ENCODE measurements at regions not wholly inside any gene's neighbourhood (a gene's known extent, or its start where the extent isn't known, plus 50 kb on each side); places are given as distances from the start of the nearest gene placed in this dataset.
A peak's percentile ranks its signal among the peaks of the same experiment; 100 is the strongest.

DNA sequence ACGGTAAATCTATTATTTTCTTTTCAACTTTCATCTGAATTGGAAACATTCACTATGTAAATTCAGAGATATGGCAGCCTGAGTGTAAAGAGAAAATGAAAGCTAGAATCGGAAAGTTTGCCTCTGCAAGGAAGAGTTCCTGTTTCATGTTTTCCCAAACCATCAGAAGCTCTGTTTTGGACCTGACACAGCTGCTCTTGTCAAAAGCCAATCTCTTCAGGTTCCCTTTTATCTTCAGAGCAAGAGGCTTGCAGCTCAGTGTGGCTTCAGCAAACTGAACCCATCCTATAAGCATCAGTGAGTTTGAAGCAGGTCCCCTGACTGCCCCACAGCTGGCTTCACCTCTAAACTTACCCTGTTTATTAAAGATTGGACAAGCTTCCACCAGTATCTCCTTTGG lies 1099.7 kb downstream of the DTWD2 start:
- DNase-seq: no peak

DNA sequence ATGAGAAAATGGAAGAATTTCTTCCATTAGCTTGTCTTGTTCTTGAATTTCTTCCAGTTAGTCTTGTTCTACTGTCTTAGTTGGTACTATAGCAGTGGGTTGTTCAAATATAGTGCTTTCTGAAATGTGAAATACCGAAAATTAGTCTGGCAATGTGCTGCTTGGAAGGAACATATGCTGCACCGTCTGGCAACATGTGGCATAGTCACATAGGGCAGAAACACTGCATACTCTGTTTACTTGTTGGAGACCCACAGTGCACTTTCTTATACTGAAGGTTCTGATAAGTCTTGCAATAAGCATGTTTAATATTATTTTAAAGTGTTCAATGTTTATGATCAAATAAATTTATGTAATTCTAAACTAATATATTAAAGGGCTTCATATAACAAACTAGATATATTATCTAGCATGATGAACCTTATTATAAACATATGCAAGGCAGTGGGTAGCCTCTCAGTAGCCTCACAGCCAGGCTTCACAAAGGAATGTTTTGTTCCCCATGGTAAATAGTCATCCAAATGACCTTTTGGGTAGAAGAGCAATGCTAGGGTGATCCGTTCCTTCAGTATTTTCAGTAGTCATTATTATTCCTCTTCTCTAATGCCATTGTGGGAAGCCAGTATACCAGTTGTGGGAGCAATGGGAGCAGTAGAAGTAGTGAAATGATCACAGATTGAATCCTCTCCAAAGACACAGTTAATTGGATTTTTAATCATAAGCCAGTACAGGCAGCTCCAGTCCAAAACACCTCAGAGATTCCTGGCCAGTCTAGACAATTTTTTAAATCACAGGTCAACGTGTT lies 1106.7 kb downstream of the DTWD2 start:
- peak in 1 of 3 experiments; percentile 16 for DNase-seq

DNA sequence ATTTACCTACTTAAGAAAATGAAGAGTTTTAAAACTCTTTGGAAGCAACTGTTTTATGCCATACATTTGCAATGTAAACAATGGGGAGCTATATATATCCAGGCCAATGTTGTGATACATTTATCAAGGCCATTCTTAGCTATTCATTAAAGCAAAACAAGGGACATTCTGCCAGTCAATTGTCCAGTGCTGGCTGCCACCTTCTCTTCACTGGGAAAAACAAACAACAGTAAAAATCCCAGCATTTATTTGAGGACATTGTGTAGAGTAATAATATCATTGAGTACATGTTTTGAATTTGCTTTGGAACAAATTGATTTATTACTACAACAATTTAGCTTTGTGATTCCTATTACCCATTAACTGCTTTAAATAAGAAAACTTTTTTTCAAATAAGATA lies 1107.4 kb downstream of the DTWD2 start:
- peak in 2 of 3 experiments; percentile 7 to 56 for DNase-seq

DNA sequence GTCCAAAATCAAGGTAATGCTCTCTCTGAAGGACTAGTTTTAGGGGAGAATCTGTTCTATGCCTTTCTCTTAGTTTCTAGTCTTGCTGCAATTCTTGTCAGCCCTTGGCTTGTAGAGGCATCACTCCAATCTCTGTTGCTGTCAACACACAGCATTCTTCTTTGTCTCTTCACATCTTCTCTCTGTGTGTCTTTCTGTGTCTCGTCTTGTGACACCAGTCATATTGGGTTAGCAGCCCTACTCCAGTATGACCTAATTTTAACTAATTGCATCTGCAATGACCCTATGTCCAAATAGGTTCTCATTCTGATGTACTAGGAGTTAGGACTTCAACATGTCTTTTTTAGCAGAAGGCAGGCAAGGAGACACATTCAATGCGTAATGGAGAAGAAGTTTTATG lies 1110.6 kb downstream of the DTWD2 start:
- no peak for DNase-seq

DNA sequence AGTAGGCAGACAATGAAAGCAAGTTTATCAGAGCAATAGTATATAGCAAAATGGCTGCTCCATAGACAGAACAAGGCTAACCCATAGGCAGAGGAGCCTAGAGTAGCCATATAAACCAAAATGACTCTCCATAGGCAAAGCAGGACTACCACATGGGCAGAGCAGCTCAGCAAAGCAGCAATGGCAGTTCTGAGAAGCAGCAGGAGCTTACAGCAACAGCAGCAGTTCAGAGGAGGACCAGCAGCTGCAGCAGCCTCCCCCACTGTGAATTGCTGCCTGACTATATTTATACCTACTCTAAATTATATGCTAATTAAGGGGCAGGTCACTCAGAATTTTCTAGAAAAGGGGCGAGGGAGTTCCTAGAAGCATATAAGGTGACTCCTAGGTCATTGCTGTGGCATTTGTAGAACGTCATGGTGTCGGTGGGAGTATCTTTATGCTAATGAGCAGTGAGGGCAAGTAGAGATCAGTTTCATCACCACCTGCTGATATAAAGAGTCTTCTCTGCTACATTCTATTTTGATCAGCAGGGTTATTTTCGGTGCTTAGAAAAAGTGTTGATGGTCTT lies 1115.5 kb downstream of the DTWD2 start:
- DNase-seq: peak in 1 of 3 experiments; percentile 1

DNA sequence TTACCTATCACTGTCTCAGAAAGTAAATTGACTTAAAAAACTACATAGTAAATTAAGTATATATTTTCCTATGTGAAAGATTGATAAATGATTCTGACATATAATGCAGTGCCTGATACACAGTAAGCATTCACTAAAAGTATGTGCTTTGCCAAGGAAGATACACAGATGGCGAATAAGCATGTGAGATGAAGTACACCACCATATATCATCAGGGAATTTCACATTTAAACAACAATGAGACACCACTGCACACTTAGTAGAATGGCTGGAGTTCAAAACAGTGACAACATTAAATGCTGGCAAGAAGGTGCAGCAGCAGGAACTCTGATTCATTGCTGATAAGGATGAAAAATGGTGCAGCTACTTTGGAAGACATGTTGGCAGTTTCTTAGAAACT lies 1118.8 kb downstream of the DTWD2 start:
- DNase-seq: no peak

DNA sequence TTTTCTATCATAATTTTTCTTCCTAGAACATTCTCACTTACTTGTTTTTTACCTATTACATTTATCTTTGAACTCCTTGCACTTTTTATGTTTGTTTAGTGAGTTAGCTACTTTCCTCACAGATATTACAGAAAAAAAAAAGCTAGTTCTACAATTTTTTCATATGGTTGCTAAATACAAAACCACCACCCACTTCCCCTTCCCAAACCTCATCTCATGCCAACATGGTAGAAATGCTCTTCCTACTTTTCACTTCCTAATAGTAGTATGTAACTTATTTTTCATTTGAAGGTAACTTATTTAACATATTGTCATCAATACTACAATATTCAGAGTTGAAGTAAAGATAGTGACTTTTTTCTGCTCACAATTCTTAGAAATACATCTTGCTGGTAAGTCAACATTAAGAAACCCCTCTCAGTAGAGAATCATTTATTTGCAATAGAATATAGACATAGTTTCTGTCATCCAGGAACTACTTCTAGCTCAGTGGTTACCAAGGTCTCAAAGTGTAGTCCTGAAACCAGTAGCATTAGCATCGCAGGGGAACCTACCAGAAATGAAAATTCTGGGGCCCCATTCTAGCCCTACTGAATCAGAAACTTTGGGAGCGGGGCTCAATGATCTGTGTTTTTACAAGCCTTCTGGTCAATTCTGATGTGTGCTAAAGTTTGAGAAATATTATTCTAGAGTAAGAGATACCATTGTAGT lies 1124.6 kb downstream of the DTWD2 start:
- DNase-seq: no peak

DNA sequence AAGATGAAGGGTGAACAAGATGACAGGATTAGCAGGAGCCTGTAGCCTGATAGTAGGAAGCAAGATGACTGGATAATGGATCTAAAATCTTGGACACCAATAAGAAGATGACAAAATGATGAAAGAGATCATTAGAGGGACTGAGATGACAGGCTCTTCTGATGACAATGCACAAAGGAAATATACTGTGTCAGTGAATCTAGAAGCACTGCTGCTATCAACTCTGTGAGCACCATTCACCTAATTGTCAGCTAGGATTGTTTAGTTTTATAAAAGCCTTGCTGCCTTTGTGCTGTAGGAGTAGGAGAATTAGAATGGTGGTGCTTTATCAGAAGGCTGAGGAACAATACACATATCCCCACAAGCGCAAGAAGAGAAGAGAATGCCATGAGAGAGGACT lies 1127.8 kb downstream of the DTWD2 start:
- DNase-seq: peak in 1 of 3 experiments; percentile 4

DNA sequence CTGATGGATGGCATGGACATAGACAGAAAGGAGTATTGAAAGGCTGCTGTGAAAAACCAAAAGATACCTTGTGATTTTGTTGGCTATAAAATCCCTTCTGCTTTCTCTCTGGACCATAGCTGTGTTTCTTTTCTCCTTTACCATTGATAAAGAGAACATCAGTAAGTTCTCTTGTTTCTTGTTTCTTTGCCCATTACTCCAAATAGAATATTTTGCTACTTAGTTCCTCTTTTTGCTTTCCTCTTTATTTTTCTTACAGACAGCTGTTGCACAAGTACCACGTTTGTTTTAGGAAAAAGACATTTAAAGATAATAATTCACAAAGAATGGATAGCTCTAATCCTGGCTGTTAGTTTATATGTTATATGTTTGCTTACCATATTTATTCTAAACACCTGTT lies 1129.2 kb downstream of the DTWD2 start:
- no peak for DNase-seq

DNA sequence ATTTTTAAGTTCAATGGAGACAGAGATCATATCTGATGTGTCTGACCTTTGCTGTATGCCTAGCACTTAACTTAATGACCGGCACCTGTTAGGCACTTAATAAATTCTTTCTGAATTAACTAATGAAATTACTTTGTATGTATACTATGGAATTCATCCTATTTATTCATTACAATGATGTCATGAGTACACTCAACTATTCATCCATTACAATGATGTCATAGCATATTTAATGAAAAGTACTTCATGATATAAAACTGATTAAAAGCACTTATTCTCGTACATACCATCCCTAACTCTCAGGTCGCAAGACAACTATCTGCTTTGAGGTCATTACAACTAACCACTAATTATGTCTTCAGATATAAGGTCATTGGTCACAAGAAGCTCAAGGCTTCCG lies 1131.6 kb downstream of the DTWD2 start:
- DNase-seq: no peak

DNA sequence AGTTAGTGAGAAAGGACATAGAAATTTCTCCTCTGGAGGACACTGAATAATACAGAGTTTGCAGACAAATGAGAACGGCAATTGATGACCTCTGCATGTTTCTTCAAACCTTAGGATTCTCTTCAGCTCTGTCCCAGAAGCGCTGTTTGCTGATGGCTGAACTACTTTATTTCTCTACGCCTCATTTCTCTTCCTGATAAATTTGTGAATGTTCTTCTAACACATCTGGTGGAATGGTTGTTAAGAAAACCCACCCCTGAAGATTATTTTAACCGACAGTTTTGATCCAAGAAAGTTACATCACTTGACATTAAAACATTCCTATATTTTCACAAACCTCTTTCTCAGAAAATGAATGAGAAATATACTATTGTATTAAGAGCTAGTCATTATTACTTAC lies 1150.6 kb downstream of the DTWD2 start:
- DNase-seq: no peak

DNA sequence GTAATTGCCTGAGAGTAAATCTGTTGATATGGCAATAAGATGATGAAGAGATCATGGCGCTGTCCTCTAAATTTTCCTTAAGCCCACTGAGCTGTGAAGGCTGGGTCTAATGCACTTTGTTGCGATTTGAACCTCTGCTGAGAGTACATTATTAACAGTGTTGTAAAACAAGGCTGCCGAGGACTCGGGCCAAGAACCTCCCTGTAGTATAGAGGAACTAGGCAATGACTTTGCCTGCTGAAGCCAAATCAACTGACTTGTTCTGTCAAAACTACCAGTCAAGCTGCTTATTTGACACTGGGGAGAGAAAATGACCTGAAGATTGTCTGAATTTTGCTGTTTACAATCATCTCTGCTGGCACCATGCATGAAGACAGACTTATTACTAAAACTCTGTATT lies 1154.7 kb downstream of the DTWD2 start:
- no peak for DNase-seq

DNA sequence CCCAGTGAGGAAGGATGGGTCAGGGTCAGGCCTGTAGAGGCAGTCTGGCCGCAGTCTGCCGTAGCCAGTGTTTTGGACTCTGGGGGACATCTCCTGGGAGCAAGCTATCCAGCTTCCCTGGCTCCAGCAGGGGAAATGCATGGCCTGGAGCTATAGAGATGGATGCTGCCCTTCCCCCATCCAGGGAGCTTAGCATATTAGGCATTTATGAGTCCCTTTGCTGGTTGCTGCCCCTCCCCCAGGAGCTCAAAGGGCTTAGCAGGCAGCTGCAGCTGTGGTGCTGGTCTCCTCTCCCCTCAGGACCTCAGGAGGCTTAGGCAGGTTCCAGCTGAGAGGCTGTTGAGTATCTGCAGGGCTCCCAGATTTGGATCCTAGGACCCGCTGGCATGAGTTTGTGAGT lies 1158.7 kb downstream of the DTWD2 start:
- DNase-seq: peak in 1 of 3 experiments; percentile 0

DNA sequence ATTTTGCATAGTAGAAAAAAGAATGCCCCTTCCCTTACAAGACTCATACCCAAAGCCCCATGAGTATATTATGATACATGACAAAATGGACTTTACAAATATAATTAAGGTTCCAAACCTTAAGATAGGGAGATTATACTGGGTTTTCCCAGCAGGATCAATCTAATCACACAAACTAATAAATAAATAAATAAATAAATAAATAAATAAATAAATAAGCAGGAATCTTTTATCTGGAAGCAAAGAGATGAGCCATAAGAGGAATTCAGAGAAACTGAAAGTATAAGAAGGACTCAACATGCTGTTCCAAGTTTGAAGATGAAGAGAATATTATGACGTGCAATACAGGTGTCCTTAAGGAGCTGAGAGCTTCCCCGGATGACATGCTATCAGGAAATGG lies 1174.5 kb downstream of the DTWD2 start:
- DNase-seq: no peak

DNA sequence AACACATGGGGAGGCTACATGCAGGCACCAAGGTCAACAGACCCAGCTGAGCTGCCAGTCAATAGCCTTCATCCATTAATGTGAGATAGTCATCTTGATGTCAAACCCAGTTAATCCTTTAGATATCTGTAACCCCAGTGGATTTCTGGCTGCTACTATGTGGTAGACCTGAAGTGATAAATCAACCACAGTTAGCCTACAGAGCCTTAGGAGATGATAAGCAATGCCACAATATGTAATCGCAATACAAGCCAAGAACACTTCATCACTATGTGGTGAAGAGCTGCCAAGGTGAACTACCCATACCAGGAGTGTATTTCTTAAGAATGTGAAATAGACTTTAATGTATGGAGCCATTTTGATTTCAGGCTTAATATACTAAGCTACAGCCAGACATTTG lies 1175.5 kb downstream of the DTWD2 start:
- DNase-seq: no peak

DNA sequence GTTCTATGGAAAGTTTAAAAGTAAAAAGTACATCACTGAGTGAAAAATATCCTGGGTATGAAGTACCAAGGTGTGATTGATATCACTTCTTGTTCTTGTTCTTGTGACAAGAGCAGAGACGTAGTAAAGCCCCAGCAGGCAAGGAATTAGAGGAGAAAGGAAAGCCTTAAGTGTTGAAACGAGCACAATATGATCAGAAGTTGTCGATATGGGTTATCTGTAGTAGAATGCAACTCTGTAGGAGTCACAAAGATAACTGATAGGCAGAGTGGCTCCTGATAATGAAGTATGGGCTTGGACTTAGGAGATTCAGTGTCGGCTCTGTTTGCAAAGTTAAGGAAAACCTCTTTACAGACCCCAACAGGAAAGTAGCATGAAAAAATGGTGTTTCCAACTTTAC lies 1179.1 kb downstream of the DTWD2 start:
- no peak for DNase-seq

DNA sequence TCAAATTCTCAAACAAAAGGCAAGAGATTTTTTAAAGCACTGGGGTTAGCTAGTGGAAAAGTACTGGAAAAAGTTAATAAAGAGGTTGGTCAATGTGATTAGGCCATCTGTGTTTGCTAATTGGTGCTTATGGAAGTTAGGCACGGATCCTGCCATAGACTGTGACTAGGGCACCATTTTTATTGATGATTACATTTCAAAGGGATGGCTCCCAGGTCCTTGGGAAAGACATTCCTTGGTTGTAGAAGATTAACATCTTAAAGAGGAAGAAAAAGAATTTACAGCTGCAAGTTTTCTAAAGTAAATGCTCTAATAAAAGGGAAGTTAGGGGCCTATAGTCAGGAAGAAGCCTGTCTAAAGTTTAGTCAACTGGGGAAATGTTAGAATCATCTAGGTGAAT lies 1183.3 kb downstream of the DTWD2 start:
- no peak for DNase-seq

DNA sequence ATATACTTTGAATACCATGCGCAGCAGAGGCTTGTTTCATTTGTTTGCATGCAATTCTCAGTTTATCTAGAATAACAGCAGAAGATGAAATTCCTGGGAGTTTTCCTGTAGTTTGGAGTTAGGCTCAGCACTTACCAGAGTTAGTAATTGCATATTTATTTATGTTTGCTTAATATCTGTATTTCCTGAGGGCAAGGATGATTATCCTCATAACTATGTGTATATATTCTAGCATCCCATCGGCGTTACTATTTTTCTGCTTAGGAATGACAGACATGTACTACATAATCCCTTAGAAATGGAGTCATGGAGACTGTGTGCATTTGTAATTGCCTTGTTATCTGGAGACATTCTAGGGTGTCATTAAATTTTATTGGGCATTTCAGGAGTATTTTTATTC lies 1184.8 kb downstream of the DTWD2 start:
- DNase-seq: no peak

DNA sequence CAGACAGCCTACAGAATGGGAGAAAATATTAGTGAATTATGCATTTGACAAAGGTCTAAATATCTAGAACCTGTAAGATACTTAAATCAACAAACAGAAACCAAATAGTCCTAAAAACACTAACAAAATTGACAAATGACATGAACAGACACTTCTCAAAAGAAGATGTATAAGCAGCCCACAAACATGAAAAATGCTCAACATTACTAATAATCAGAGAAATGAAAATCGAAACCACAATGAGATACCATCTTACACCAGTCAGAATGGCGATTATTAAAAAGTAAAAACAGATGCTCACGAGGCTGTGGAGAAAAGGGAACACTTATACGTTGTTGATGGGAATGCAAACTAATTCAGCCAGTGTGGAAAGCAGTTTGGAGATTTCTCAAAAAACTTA lies 1186.8 kb downstream of the DTWD2 start:
- no peak for DNase-seq

DNA sequence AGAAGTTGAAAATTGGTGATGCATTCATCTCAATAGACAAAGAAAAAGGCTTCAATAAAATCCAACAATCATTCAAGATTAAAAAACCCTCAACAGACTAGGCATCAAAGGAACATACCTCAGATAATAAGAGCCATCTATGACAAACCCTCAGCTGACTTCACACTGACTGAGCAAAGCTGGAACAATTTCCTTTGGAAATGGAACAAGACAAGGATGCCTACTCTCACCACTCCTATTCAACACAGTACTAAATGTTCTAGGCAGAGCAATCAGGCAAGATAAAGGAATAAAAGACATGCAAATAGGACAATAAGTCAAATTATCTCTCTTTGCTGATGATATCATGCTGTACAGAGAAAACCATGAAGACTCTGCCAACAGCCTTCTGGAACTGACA lies 1188.1 kb downstream of the DTWD2 start:
- DNase-seq: no peak

DNA sequence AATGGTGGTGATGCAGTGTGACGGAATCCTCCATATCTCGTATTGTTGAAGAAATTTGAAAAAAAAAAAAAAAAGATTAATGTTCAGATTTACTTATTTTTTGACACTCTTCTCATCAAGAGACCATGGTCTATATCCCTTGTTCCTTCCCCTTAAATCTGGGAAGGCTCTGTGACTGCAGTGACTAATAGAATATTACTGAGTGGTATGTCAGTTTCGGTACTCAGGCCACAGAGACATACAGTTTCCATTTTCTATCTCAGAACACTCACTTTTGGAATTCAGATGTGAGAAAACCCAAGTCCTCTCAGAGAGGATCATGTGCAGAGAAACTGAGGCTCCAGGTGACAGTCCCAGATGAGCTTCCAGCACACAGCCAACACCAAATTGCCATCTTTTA lies 1193.5 kb downstream of the DTWD2 start:
- DNase-seq: no peak

DNA sequence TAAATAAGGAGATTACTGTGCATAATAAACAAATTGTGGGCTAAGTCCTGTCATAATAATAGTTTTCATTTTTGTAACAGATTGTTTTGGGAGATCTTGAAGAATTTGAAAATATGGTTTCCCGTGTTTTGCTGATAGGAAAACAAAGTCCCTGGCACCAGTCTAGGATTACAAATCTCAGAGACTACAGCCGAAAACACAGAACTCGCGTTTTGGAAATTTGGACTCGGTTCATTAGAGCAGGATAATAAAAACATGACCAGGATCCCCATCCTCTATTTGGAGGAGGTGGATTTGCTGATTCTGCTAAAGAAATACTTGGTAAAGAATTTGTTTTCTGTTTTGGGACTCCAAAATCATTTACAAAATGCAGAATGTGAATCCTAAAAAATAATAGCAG lies 1194.4 kb downstream of the DTWD2 start:
- DNase-seq: no peak

DNA sequence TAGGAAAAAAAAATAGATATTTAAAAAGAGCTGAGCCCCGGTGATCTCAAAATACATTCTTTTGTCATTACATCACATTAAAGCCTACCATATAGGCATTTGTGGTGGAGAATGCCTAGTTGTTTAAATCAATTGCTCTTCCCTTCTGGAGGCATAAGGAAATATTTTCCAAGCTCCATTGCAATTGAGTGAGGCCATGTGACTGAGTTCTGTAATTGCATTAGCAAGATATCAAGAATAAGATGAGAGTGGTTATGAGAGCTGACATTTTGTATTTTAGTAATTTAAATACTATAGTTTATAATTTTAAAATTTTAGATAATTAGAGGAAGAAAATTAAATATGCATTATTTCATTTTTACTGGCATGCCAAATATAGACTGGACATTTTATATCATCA lies 1195.9 kb downstream of the DTWD2 start:
- no peak for DNase-seq

DNA sequence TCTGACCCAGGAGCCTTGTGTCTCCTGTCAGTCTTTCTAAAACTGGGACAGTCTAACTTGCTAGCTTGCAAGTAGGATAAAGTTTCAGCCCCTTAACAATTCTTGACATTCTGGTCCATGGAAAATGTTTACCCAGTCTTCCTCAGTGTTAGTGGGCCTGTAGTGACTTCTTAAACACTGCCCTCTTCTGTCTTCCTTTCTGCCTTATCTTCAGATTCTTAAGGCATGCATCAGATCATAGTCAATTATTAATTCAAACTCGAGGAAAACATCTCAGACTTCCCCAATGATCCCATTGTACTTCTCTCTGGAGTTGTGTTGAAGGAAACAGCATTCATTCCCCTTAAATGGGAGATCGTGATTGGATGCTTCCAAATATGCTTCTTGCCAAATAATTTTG lies 1199.8 kb downstream of the DTWD2 start:
- no peak for DNase-seq

All from NCI-H1417 (cell line).